ENCODE measurements at regions not wholly inside any gene's neighbourhood (a gene's known extent, or its start where the extent isn't known, plus 50 kb on each side); places are given as distances from the start of the nearest gene placed in this dataset.

DNA sequence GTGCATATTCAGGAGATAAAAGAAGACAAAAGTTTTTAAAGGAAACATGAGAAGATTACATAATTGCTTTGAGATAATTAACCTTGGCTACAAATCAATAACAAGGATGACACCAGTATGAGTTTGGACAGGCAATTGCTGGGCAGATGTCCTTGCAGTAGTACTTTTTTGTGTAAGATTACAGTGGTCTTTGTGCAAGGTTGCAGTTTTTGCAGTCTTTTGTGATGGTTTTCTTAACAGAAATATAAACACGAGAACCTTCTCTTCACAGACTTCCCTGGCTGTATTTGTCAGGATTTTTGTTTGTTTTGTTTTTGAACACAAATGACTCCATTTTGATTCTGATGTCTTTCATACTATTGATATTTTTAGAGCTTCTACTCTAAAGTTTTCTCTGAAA, 128.3 kb upstream of the ALCAM start:
- H3K4me3 ChIP-seq (ENCODE audit: low read depth, low read length): no peak overlapping the region
- DNase-seq (ENCODE audit: low read depth): no peak
- TF ChIP-seq, protein P1, sequence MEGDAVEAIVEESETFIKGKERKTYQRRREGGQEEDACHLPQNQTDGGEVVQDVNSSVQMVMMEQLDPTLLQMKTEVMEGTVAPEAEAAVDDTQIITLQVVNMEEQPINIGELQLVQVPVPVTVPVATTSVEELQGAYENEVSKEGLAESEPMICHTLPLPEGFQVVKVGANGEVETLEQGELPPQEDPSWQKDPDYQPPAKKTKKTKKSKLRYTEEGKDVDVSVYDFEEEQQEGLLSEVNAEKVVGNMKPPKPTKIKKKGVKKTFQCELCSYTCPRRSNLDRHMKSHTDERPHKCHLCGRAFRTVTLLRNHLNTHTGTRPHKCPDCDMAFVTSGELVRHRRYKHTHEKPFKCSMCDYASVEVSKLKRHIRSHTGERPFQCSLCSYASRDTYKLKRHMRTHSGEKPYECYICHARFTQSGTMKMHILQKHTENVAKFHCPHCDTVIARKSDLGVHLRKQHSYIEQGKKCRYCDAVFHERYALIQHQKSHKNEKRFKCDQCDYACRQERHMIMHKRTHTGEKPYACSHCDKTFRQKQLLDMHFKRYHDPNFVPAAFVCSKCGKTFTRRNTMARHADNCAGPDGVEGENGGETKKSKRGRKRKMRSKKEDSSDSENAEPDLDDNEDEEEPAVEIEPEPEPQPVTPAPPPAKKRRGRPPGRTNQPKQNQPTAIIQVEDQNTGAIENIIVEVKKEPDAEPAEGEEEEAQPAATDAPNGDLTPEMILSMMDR (IDR thresholded peaks at IDR 0.05; ENCODE audit: low read depth, low read length): no peak
- TF ChIP-seq MYC (IDR thresholded peaks at IDR 0.05; ENCODE audit: low read depth, low read length) (no peak), POLR2A (IDR thresholded peaks at IDR 0.05; ENCODE audit: extremely low read depth, insufficient read length) (no peak)
- TF ChIP-seq, protein P2, sequence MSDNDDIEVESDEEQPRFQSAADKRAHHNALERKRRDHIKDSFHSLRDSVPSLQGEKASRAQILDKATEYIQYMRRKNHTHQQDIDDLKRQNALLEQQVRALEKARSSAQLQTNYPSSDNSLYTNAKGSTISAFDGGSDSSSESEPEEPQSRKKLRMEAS (IDR thresholded peaks at IDR 0.05; ENCODE audit: low read depth, low read length): no peak

DNA sequence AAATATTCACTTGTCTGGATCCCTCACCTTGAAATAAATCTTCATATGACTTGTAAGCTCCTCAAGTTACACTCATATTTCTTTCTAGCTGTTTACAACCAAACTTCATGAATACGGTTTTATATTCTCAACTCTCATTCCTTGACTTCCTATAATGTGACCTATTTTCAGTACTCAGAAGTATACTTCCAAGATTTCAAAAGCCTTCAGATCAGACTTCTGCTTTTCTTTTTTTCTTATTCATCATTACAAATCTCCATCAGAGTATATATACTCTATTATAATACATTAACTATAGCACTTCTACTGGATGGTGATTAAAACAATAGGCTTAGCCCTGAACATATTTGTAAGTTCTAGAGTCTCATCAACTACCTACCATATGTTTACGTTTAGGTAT, 123.6 kb upstream of the ALCAM start:
- H3K4me3 ChIP-seq (ENCODE audit: low read depth, low read length): no peak overlapping the region
- TF ChIP-seq MYC (IDR thresholded peaks at IDR 0.05; ENCODE audit: low read depth, low read length) (no peak), POLR2A (IDR thresholded peaks at IDR 0.05; ENCODE audit: extremely low read depth, insufficient read length) (no peak)
- TF ChIP-seq, protein P2 (IDR thresholded peaks at IDR 0.05; ENCODE audit: low read depth, low read length): no peak
- TF ChIP-seq, protein P1 (IDR thresholded peaks at IDR 0.05; ENCODE audit: low read depth, low read length): no peak
- no peak for DNase-seq (ENCODE audit: low read depth)

DNA sequence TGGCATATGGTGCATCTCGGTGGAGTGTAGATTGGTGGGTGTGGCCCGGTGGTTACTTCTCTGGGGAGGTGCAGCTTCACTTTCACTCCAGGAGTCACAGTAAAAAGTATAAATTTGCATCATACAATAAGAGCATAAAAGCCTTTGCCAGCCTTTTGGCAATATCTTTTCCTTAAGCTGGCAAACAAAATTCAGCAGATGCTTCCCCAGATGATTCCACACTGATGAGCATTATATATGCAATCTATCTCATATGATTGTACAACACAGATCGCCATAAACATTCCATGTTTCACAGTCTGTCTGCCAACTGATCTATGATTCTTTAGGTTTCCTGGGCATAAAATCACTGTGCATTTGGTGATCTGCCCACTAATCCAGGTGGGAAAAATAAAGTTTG, 120.2 kb upstream of the ALCAM start:
- no peak overlapping the region for H3K4me3 ChIP-seq (ENCODE audit: low read depth, low read length)
- TF ChIP-seq, protein P1 (IDR thresholded peaks at IDR 0.05; ENCODE audit: low read depth, low read length): no peak
- TF ChIP-seq POLR2A (IDR thresholded peaks at IDR 0.05; ENCODE audit: extremely low read depth, insufficient read length) (no peak), MYC (IDR thresholded peaks at IDR 0.05; ENCODE audit: low read depth, low read length) (no peak)
- TF ChIP-seq, protein P2 (IDR thresholded peaks at IDR 0.05; ENCODE audit: low read depth, low read length): no peak
- DNase-seq (ENCODE audit: low read depth): no peak

DNA sequence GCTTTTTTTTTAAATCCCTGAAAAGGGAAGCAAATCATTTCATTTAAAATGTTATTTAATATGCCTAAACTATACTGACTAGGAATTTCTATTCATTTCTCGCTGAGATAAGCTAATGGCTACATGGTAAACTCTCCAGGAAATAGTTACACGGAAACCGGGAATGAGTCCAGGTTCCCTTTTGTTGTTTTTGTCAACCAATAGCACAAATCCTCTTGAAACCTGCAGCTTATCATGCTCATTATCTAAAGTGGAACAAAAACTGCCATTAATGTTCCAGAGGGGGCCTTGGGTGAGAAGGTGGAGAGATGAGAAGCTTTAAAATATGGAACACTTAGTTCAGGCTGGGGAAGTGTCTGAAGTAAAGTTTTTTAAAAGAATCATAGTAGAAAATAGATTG, 113.5 kb upstream of the ALCAM start:
- no peak overlapping the region for H3K4me3 ChIP-seq (ENCODE audit: low read depth, low read length)
- TF ChIP-seq MYC (IDR thresholded peaks at IDR 0.05; ENCODE audit: low read depth, low read length) (no peak), POLR2A (IDR thresholded peaks at IDR 0.05; ENCODE audit: extremely low read depth, insufficient read length) (no peak)
- TF ChIP-seq, protein P1 (IDR thresholded peaks at IDR 0.05; ENCODE audit: low read depth, low read length): no peak
- TF ChIP-seq, protein P2 (IDR thresholded peaks at IDR 0.05; ENCODE audit: low read depth, low read length): no peak
- DNase-seq (ENCODE audit: low read depth): no peak

DNA sequence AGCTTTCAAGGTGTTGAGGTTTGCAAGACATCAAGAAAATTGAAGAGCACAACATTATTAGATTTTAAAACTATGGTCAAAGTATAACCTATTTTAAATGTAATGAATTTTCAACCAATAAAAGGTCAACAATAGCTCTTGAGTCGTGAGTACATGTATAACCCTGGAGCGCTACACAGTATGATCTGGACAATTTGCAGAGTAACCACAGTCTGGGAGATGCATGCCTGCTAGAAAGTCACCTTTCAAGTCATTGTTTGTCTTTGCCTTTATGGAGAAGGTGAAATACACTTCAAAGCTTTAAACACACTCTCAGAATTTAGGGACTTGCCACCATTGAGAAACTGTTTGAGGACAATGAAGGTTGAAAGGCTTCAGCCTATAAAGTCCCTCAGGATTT, 112.6 kb upstream of the ALCAM start:
- TF ChIP-seq POLR2A (IDR thresholded peaks at IDR 0.05; ENCODE audit: extremely low read depth, insufficient read length) (no peak), MYC (IDR thresholded peaks at IDR 0.05; ENCODE audit: low read depth, low read length) (no peak)
- TF ChIP-seq, protein P2 (IDR thresholded peaks at IDR 0.05; ENCODE audit: low read depth, low read length): no peak
- TF ChIP-seq, protein P1 (IDR thresholded peaks at IDR 0.05; ENCODE audit: low read depth, low read length): no peak
- DNase-seq (ENCODE audit: low read depth): no peak
- no peak overlapping the region for H3K4me3 ChIP-seq (ENCODE audit: low read depth, low read length)

DNA sequence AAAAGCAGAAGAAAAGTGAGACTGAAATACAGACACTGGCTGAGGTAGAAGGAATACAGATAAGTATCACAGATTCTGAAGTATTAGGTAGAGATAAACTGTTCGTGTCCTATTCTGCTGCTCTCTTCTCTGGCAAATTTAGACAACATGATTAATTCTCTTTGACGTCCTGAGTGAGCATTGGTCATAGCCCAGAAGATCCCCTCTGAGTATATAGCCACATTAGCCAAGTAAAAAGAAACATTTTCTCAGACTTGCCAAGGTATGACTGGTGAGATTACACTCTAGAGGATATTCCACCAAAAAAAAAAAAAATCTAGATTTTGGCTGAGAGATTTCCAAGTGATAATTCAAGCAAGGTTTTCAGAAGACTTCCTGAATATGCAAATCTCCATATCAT, 111.4 kb upstream of the ALCAM start:
- TF ChIP-seq, protein P1 (IDR thresholded peaks at IDR 0.05; ENCODE audit: low read depth, low read length): no peak
- TF ChIP-seq MYC (IDR thresholded peaks at IDR 0.05; ENCODE audit: low read depth, low read length) (no peak), POLR2A (IDR thresholded peaks at IDR 0.05; ENCODE audit: extremely low read depth, insufficient read length) (no peak)
- TF ChIP-seq, protein P2 (IDR thresholded peaks at IDR 0.05; ENCODE audit: low read depth, low read length): no peak
- DNase-seq (ENCODE audit: low read depth): no peak
- H3K4me3 ChIP-seq (ENCODE audit: low read depth, low read length): no peak overlapping the region

All from NB4 (cell line).